ENCODE measurements at regions not wholly inside any gene's neighbourhood (a gene's known extent, or its start where the extent isn't known, plus 50 kb on each side); places are given as distances from the start of the nearest gene placed in this dataset.

GRCh38 chr10:9470581-9470980 lies 1416.1 kb downstream of the GATA3 start:
- no peaks in the 10 kb centered on the region for H3K36me3 ChIP-seq
- H3K4me2 ChIP-seq = no peak overlapping the region
- no peaks in the 10 kb centered on the region for H3K9me3 ChIP-seq
- H3K9ac ChIP-seq = no peak overlapping the region
- H3K27ac ChIP-seq = no peak overlapping the region
- H3K27me3 ChIP-seq = no peaks in the 10 kb centered on the region
- TF ChIP-seq Cebpa-rat (IDR thresholded peaks at IDR 0.05) = no peak
- H4K20me1 ChIP-seq = no peaks in the 10 kb centered on the region
- H3K4me1 ChIP-seq = no peaks in the 10 kb centered on the region
- no peak overlapping the region for H3K4me3 ChIP-seq

- H4K20me1 ChIP-seq = no peaks in the 10 kb centered on the region
- H3K27ac ChIP-seq = no peak overlapping the region
- H3K4me1 ChIP-seq = no peaks in the 10 kb centered on the region
- no peak overlapping the region for H3K4me3 ChIP-seq
- TF ChIP-seq Cebpa-rat (IDR thresholded peaks at IDR 0.05) = no peak
- H3K9me3 ChIP-seq = no peaks in the 10 kb centered on the region
- no peaks in the 10 kb centered on the region for H3K36me3 ChIP-seq
- no peak overlapping the region for H3K9ac ChIP-seq
- H3K4me2 ChIP-seq = no peak overlapping the region
- H3K27me3 ChIP-seq = no peaks in the 10 kb centered on the region
Measured at GRCh38 chr10:9501944-9502343, 1447.5 kb downstream of the GATA3 start.

GRCh38 chr10:9504227-9504626 lies 1449.7 kb downstream of the GATA3 start:
- Histone ChIP-seq H3K9me3 (no peaks in the 10 kb centered on the region), H3K9ac (no peak overlapping the region), H3K27me3 (no peaks in the 10 kb centered on the region), H3K4me2 (no peak overlapping the region), H3K4me1 (no peaks in the 10 kb centered on the region), H3K36me3 (no peaks in the 10 kb centered on the region), H4K20me1 (no peaks in the 10 kb centered on the region), H3K4me3 (no peak overlapping the region), H3K27ac (no peak overlapping the region)
- no peak for TF ChIP-seq Cebpa-rat (IDR thresholded peaks at IDR 0.05)

- H3K27me3 ChIP-seq = no peaks in the 10 kb centered on the region
- H3K4me3 ChIP-seq = no peak overlapping the region
- H3K4me1 ChIP-seq = no peaks in the 10 kb centered on the region
- H3K27ac ChIP-seq = no peak overlapping the region
- no peaks in the 10 kb centered on the region for H3K9me3 ChIP-seq
- H3K36me3 ChIP-seq = no peaks in the 10 kb centered on the region
- no peak overlapping the region for H3K9ac ChIP-seq
- no peak for TF ChIP-seq Cebpa-rat (IDR thresholded peaks at IDR 0.05)
- H3K4me2 ChIP-seq = no peak overlapping the region
- H4K20me1 ChIP-seq = no peaks in the 10 kb centered on the region
Measured at GRCh38 chr10:9505546-9505945, 1451.1 kb downstream of the GATA3 start.

- no peak for TF ChIP-seq Cebpa-rat (IDR thresholded peaks at IDR 0.05)
Measured at GRCh38 chr10:9508606-9509005, 1454.1 kb downstream of the GATA3 start.

GRCh38 chr10:9510626-9511025 lies 1456.1 kb downstream of the GATA3 start:
- TF ChIP-seq Cebpa-rat (IDR thresholded peaks at IDR 0.05) = no peak
- no peak overlapping the region for H3K9ac ChIP-seq
- no peaks in the 10 kb centered on the region for H3K27me3 ChIP-seq
- H3K9me3 ChIP-seq = no peaks in the 10 kb centered on the region
- H3K4me2 ChIP-seq = no peak overlapping the region
- no peaks in the 10 kb centered on the region for H4K20me1 ChIP-seq
- no peaks in the 10 kb centered on the region for H3K4me1 ChIP-seq
- H3K27ac ChIP-seq = no peak overlapping the region
- H3K4me3 ChIP-seq = no peak overlapping the region
- H3K36me3 ChIP-seq = no peaks in the 10 kb centered on the region

More at GRCh38 chr10:9508606-9509005, 1454.1 kb downstream of the GATA3 start:
- H3K36me3 ChIP-seq = no peaks in the 10 kb centered on the region
- H3K4me2 ChIP-seq = no peak overlapping the region
- no peak overlapping the region for H3K27ac ChIP-seq
- no peaks in the 10 kb centered on the region for H3K27me3 ChIP-seq
- H3K9ac ChIP-seq = no peak overlapping the region
- no peaks in the 10 kb centered on the region for H3K4me1 ChIP-seq
- H3K9me3 ChIP-seq = no peaks in the 10 kb centered on the region
- H3K4me3 ChIP-seq = no peak overlapping the region
- no peaks in the 10 kb centered on the region for H4K20me1 ChIP-seq

- no peaks in the 10 kb centered on the region for H3K27me3 ChIP-seq
- no peak overlapping the region for H3K4me2 ChIP-seq
- H3K9me3 ChIP-seq = no peaks in the 10 kb centered on the region
- no peak overlapping the region for H3K9ac ChIP-seq
- no peaks in the 10 kb centered on the region for H3K4me1 ChIP-seq
- H3K4me3 ChIP-seq = no peak overlapping the region
- H4K20me1 ChIP-seq = no peaks in the 10 kb centered on the region
- TF ChIP-seq Cebpa-rat (IDR thresholded peaks at IDR 0.05) = no peak
- H3K36me3 ChIP-seq = no peaks in the 10 kb centered on the region
- H3K27ac ChIP-seq = no peak overlapping the region
Measured at GRCh38 chr10:9515922-9516321, 1461.4 kb downstream of the GATA3 start.

- no peak overlapping the region for H3K27ac ChIP-seq
- H4K20me1 ChIP-seq = no peaks in the 10 kb centered on the region
- H3K9ac ChIP-seq = no peak overlapping the region
- H3K4me2 ChIP-seq = no peak overlapping the region; the same call in 1 of the 2 replicates
- H3K27me3 ChIP-seq = no peaks in the 10 kb centered on the region
- no peaks in the 10 kb centered on the region for H3K9me3 ChIP-seq
- peaks cover 8% of the 10 kb centered on the region; the same call in 1 of the 2 replicates for H3K4me1 ChIP-seq
- H3K4me3 ChIP-seq = no peak overlapping the region
- H3K36me3 ChIP-seq = no peaks in the 10 kb centered on the region
- no peak for TF ChIP-seq Cebpa-rat (IDR thresholded peaks at IDR 0.05)
Measured at GRCh38 chr10:9535744-9536143, 1481.3 kb downstream of the GATA3 start.

- Histone ChIP-seq H4K20me1 (no peaks in the 10 kb centered on the region), H3K36me3 (no peaks in the 10 kb centered on the region), H3K4me2 (no peak overlapping the region), H3K27me3 (no peaks in the 10 kb centered on the region), H3K9ac (no peak overlapping the region), H3K27ac (no peak overlapping the region), H3K4me1 (no peaks in the 10 kb centered on the region), H3K9me3 (no peaks in the 10 kb centered on the region), H3K4me3 (no peak overlapping the region)
- TF ChIP-seq Cebpa-rat (IDR thresholded peaks at IDR 0.05) = no peak
Measured at GRCh38 chr10:9545073-9545472, 1472.6 kb upstream of the CELF2 start.

- Histone ChIP-seq H3K9ac (no peak overlapping the region), H3K27ac (no peak overlapping the region), H3K4me1 (no peaks in the 10 kb centered on the region), H3K4me3 (no peak overlapping the region), H3K4me2 (no peak overlapping the region), H3K9me3 (no peaks in the 10 kb centered on the region), H4K20me1 (no peaks in the 10 kb centered on the region), H3K27me3 (no peaks in the 10 kb centered on the region), H3K36me3 (no peaks in the 10 kb centered on the region)
- TF ChIP-seq Cebpa-rat (IDR thresholded peaks at IDR 0.05) = no peak
Measured at GRCh38 chr10:9547936-9548904, 1469.5 kb upstream of the CELF2 start.

All from BLaER1 (cell line).